ENCODE measurements at regions not wholly inside any gene's neighbourhood (a gene's known extent, or its start where the extent isn't known, plus 50 kb on each side); places are given as distances from the start of the nearest gene placed in this dataset.

DNA sequence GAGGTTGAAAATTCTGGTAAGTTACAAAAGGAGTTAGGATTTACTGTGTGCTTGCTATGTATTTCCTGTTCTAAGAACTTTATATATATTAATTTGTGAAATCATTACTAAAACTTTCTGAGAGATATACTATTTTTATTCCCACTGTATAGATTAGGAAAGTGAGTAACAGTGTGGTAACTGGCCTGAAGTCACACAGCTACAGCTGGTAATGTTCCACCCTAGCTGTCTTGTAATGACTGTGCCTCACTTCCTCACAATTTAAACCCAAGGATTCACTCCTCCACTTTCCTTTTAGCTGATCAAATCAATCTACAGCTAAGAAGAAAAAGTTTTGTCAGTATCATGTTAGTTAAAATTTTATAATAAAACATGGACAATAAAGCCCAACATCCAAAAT, 278.8 kb downstream of the GAS1 start:
- no peak for TF ChIP-seq CTCF (IDR thresholded peaks at IDR 0.05; ENCODE audit: low read depth, low read length, poor library complexity, severe bottlenecking)
- TF ChIP-seq EZH2phosphoT487 (IDR thresholded peaks at IDR 0.05; ENCODE audit: borderline replicate concordance, low read length), result no peak

All from DOHH2 (cell line).